Neural cell (in vitro differentiated cells): ENCODE measurements at regions not wholly inside any gene's neighbourhood (a gene's known extent, or its start where the extent isn't known, plus 50 kb on each side); places are given as distances from the start of the nearest gene placed in this dataset.

Experiments used
- H2AFZ ChIP-seq: fragments of 200-600, 300-800 bp; sonication (generic), shearing (Covaris generic); 2 replicates; pipeline ENCODE4 v1.6.0; 2014; ENCODE audit warnings: low read depth, mild to moderate bottlenecking, antibody characterized with exemption, low read length, moderate library complexity
- H3F3A ChIP-seq: fragments of 200-600 bp; shearing (Covaris generic); 2 replicates; pipeline ENCODE4 v1.6.1; 2016; ENCODE audit warnings: mild to moderate bottlenecking, moderate library complexity, mixed read lengths, antibody characterized with exemption, low read length; ENCODE audit not compliant: insufficient read depth, poor library complexity, severe bottlenecking
- H3K27ac ChIP-seq: fragments of 200-600, 300-800 bp; sonication (generic), shearing (Covaris generic); 2 replicates; pipeline ENCODE4 v1.5.1; 2014; ENCODE audit warnings: mild to moderate bottlenecking, low read length, moderate library complexity
- H3K27me3 ChIP-seq: fragments of 300-800, 200-600 bp; sonication (generic), shearing (Covaris generic); 2 replicates; pipeline ENCODE4 v1.6.0; 2014; ENCODE audit warnings: mild to moderate bottlenecking, low read depth, low read length, moderate library complexity; ENCODE audit not compliant: insufficient read depth
- H3K36me3 ChIP-seq: fragments of 300-800, 200-600 bp; sonication (generic), shearing (Covaris generic); 2 replicates; pipeline ENCODE4 v1.5.1; 2014; ENCODE audit warnings: mild to moderate bottlenecking, antibody characterized with exemption, low read length, moderate library complexity; ENCODE audit not compliant: insufficient read depth
- H3K4me2 ChIP-seq: fragments of 300-800, 200-600 bp; sonication (generic), shearing (Covaris generic); 2 replicates; pipeline ENCODE4 v1.6.0; 2014; ENCODE audit warnings: mild to moderate bottlenecking, low read length
- H3K4me3 ChIP-seq: fragments of 300-800, 200-600 bp; sonication (generic), shearing (Covaris generic); 2 replicates; pipeline ENCODE4 v1.5.1; 2014; ENCODE audit warnings: mild to moderate bottlenecking, low read length, moderate library complexity
- H3K79me2 ChIP-seq: fragments of 200-600 bp; shearing (Covaris generic); replicated peaks from 2 replicates; pipeline ENCODE4 v1.6.0; 2014; ENCODE audit warnings: mild to moderate bottlenecking, low read length, moderate library complexity; ENCODE audit not compliant: insufficient read depth
- H3K9ac ChIP-seq: fragments of 300-800, 200-600 bp; sonication (generic), shearing (Covaris generic); 2 replicates; pipeline ENCODE4 v1.6.1; 2016; ENCODE audit warnings: mild to moderate bottlenecking, low read length, mixed read lengths
- H3K9me2 ChIP-seq: fragments of 200-600 bp; shearing (Covaris generic); 2 replicates; pipeline ENCODE4 v1.6.1; 2016; ENCODE audit warnings: mild to moderate bottlenecking, low read length, mixed read lengths; ENCODE audit not compliant: insufficient read depth
- H3K9me3 ChIP-seq: fragments of 200-600, 300-800 bp; sonication (generic), shearing (Covaris generic); 2 replicates; pipeline ENCODE4 v1.6.1; 2016; ENCODE audit warnings: mild to moderate bottlenecking, mixed run types, low read length, moderate library complexity, mixed read lengths
- H4K20me1 ChIP-seq: fragments of 200-600 bp; shearing (Covaris generic); 2 replicates; pipeline ENCODE4 v1.6.1; 2016; ENCODE audit warnings: mild to moderate bottlenecking, mixed run types; ENCODE audit not compliant: insufficient read depth
- CTCF ChIP-seq: fragments of 450-650 bp; IDR thresholded peaks from 2 replicates; pipeline ENCODE4 v1.5.1; 2014; ENCODE audit warnings: antibody characterized with exemption, mild to moderate bottlenecking, moderate library complexity; ENCODE audit not compliant: poor library complexity, severe bottlenecking
- EP300 ChIP-seq: fragments of 450-650 bp; conservative IDR thresholded peaks from 2 replicates; pipeline ENCODE4 v1.6.1; 2014; ENCODE audit warnings: antibody characterized with exemption, mild to moderate bottlenecking, moderate library complexity; ENCODE audit not compliant: poor library complexity, severe bottlenecking
- EZH2 ChIP-seq: fragments of 200-600, 300-800 bp; shearing (Covaris generic), sonication (generic); IDR thresholded peaks from 2 replicates; pipeline ENCODE4 v1.6.1; 2014; ENCODE audit warnings: antibody characterized with exemption, low read length, borderline replicate concordance, mild to moderate bottlenecking; ENCODE audit not compliant: insufficient read depth, poor library complexity, severe bottlenecking
- MXI1 ChIP-seq: fragments of 450-650 bp; conservative IDR thresholded peaks from 2 replicates; pipeline ENCODE4 v1.6.1; 2014; ENCODE audit warnings: antibody characterized with exemption, mild to moderate bottlenecking; ENCODE audit not compliant: poor library complexity, severe bottlenecking
- POLR2AphosphoS5 ChIP-seq: IDR thresholded peaks from 2 replicates; pipeline ENCODE4 v1.6.1; 2012
- RAD21 ChIP-seq: fragments of 450-650 bp; conservative IDR thresholded peaks from 2 replicates; pipeline ENCODE4 v1.6.1; 2014; ENCODE audit warnings: antibody characterized with exemption, mild to moderate bottlenecking, moderate library complexity
- SMC3 ChIP-seq: fragments of 450-650 bp; conservative IDR thresholded peaks from 2 replicates; pipeline ENCODE4 v1.6.1; 2014; ENCODE audit warnings: antibody characterized with exemption, mild to moderate bottlenecking, moderate library complexity; ENCODE audit not compliant: poor library complexity
- TAF1 ChIP-seq: IDR thresholded peaks from 2 replicates; pipeline ENCODE4 v1.6.1; 2012; ENCODE audit warnings: low read depth
- TF ChIP-seq, protein P1 (sequence below): IDR thresholded peaks from 2 replicates; pipeline ENCODE4 v1.6.1; 2012; ENCODE audit warnings: borderline replicate concordance

- H3K36me3 ChIP-seq, result no peaks in the 10 kb centered on the region
- H4K20me1 ChIP-seq, result no peaks in the 10 kb centered on the region
- no peaks in the 10 kb centered on the region for H3K27me3 ChIP-seq
- H3K9ac ChIP-seq, result no peak overlapping the region
- H3K79me2 ChIP-seq, result no peaks in the 10 kb centered on the region
- TF ChIP-seq RAD21 (no peak), SMC3 (no peak), EP300 (no peak), CTCF (no peak), MXI1 (no peak), EZH2 (no peak)
- TF ChIP-seq, protein P1, sequence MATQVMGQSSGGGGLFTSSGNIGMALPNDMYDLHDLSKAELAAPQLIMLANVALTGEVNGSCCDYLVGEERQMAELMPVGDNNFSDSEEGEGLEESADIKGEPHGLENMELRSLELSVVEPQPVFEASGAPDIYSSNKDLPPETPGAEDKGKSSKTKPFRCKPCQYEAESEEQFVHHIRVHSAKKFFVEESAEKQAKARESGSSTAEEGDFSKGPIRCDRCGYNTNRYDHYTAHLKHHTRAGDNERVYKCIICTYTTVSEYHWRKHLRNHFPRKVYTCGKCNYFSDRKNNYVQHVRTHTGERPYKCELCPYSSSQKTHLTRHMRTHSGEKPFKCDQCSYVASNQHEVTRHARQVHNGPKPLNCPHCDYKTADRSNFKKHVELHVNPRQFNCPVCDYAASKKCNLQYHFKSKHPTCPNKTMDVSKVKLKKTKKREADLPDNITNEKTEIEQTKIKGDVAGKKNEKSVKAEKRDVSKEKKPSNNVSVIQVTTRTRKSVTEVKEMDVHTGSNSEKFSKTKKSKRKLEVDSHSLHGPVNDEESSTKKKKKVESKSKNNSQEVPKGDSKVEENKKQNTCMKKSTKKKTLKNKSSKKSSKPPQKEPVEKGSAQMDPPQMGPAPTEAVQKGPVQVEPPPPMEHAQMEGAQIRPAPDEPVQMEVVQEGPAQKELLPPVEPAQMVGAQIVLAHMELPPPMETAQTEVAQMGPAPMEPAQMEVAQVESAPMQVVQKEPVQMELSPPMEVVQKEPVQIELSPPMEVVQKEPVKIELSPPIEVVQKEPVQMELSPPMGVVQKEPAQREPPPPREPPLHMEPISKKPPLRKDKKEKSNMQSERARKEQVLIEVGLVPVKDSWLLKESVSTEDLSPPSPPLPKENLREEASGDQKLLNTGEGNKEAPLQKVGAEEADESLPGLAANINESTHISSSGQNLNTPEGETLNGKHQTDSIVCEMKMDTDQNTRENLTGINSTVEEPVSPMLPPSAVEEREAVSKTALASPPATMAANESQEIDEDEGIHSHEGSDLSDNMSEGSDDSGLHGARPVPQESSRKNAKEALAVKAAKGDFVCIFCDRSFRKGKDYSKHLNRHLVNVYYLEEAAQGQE, result no peak
- no peaks in the 10 kb centered on the region for H3K9me2 ChIP-seq
- no peak overlapping the region for H3K4me2 ChIP-seq
- H3K4me3 ChIP-seq, result no peak overlapping the region
- H3K9me3 ChIP-seq, result no peaks in the 10 kb centered on the region
- no peak overlapping the region for H3K27ac ChIP-seq
- H2AFZ ChIP-seq, result no peak overlapping the region
- H3F3A ChIP-seq, result no peaks in the 10 kb centered on the region
These were observed 287.6 kb upstream of the CDH11 start for GRCh38 chr16:65409510-65409909.

GRCh38 chr16:65406933-65407332 is 285.1 kb upstream of the CDH11 start:
- H3K27ac ChIP-seq, result no peak overlapping the region
- H3K9me2 ChIP-seq, result no peaks in the 10 kb centered on the region
- H3K36me3 ChIP-seq, result no peaks in the 10 kb centered on the region
- no peaks in the 10 kb centered on the region for H3K79me2 ChIP-seq
- H3K4me2 ChIP-seq, result no peak overlapping the region
- H3K4me3 ChIP-seq, result no peak overlapping the region
- H3K27me3 ChIP-seq, result no peaks in the 10 kb centered on the region
- H2AFZ ChIP-seq, result no peak overlapping the region
- no peaks in the 10 kb centered on the region for H3K9me3 ChIP-seq
- H4K20me1 ChIP-seq, result no peaks in the 10 kb centered on the region
- TF ChIP-seq SMC3 (no peak), EZH2 (no peak), POLR2AphosphoS5 (no peak), RAD21 (no peak), CTCF (no peak), MXI1 (no peak), TAF1 (no peak), EP300 (no peak)
- TF ChIP-seq, protein P1, result no peak
- no peak overlapping the region for H3K9ac ChIP-seq
- H3F3A ChIP-seq, result no peaks in the 10 kb centered on the region
